Lung (tissue), 11 donors: ENCODE measurements at regions not wholly inside any gene's neighbourhood (a gene's known extent, or its start where the extent isn't known, plus 50 kb on each side); places are given as distances from the start of the nearest gene placed in this dataset.
A peak's percentile ranks its signal among the peaks of the same experiment; 100 is the strongest.

Source experiments
- ATAC-seq: fragments of 200-7000 bp; cut with Tn5 transposase; one replicate; pipeline ENCODE4 v1.9.1; 2020; ENCODE audit warnings: moderate number of reproducible peaks; ENCODE audit not compliant: insufficient read depth, low FRiP score
- DNase-seq, 3 donors: peaks; one replicate each; pipeline ENCODE4 v3.0.0-alpha.2; 2013 to 2017
- H3K27ac ChIP-seq, 2 donors: one replicate each; pipeline ENCODE4 v1.5.1; 2013; ENCODE audit warnings: mild to moderate bottlenecking in 2 of 2, moderate library complexity in 2 of 2, control low read depth in 1 of 2, inconsistent platforms in 1 of 2, low read depth in 1 of 2, low read length in 1 of 2
- H3K27me3 ChIP-seq, 3 donors: one replicate each; pipeline ENCODE4 v1.5.1; 2013; ENCODE audit warnings: low read length in 2 of 3; ENCODE audit not compliant: control insufficient read depth in 3 of 3, insufficient read depth in 3 of 3
- H3K36me3 ChIP-seq, 4 donors: one replicate each; pipeline ENCODE4 v1.5.1; 2013; ENCODE audit warnings: low read length in 4 of 4, mild to moderate bottlenecking in 1 of 4, moderate library complexity in 1 of 4; ENCODE audit not compliant: control insufficient read depth in 4 of 4, insufficient read depth in 4 of 4
- H3K4me1 ChIP-seq, 5 donors: one replicate each; pipeline ENCODE4 v1.5.1; 2013; ENCODE audit warnings: low read length in 5 of 5, mild to moderate bottlenecking in 2 of 5, moderate library complexity in 1 of 5; ENCODE audit not compliant: control insufficient read depth in 5 of 5, insufficient read depth in 5 of 5
- H3K4me3 ChIP-seq: one replicate; pipeline ENCODE4 v1.5.1; 2013; ENCODE audit warnings: mild to moderate bottlenecking, control low read depth, moderate library complexity
- H3K9ac ChIP-seq, 2 donors: one replicate each; pipeline ENCODE4 v1.5.1; 2013; ENCODE audit warnings: low read length in 2 of 2, control low read depth in 1 of 2; ENCODE audit not compliant: insufficient read depth in 1 of 2
- H3K9me3 ChIP-seq, 4 donors: one replicate each; pipeline ENCODE4 v1.5.1; 2013; ENCODE audit warnings: low read length in 3 of 4, mild to moderate bottlenecking in 1 of 4, moderate library complexity in 1 of 4; ENCODE audit not compliant: control insufficient read depth in 4 of 4, insufficient read depth in 3 of 4
- WGBS, 2 donors: extraction: QIAGEN DNeasy Blood & Tissue Kit; methylation state at CpG; one replicate each; pipeline ENCODE4 v1.1.7; 2013; 5-methylcytosine and 5-hydroxymethylcytosine counted together
- TF ChIP-seq, protein P1 (sequence below): IDR thresholded peaks from 2 replicates; pipeline ENCODE4 v1.5.1; 2012; ENCODE audit warnings: mild to moderate bottlenecking; ENCODE audit errors: control extremely low read depth, extremely low read depth
- donor health status: control.
- donor health status: control.
- donor health status: Bipolar disorder and iron deficiency.
- donor health status: healthy.
- donor health status: DM: yes; HTN: yes; CAD: no.

DNA sequence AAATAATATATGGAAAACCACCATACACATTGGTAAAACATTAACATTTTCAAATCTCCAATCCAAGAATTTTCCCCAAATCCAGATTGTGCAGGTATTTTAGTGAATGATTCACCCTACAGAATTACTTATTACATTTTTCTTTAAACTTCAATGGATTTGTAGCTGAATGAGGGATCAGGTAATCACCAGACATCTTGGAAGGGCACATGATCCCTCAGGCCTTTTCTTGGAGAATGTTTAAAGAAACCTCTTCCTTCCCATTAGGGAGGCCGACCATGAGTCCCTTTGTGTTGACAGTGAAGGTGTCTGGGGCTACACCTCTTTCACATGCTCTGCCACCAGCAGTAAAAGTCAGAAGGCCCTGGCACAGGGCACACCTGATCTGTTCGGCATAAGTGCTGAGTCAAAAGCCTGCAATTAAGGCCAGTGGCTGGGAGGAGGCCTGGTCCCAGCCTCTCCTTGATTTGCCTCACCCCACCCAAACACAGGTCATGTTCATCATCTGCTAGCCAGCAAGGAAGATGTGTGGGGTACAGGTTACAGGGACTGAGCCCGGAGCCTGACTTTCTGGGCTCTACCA is 207.7 kb downstream of the SNX10 start:
- TF ChIP-seq, protein P1, sequence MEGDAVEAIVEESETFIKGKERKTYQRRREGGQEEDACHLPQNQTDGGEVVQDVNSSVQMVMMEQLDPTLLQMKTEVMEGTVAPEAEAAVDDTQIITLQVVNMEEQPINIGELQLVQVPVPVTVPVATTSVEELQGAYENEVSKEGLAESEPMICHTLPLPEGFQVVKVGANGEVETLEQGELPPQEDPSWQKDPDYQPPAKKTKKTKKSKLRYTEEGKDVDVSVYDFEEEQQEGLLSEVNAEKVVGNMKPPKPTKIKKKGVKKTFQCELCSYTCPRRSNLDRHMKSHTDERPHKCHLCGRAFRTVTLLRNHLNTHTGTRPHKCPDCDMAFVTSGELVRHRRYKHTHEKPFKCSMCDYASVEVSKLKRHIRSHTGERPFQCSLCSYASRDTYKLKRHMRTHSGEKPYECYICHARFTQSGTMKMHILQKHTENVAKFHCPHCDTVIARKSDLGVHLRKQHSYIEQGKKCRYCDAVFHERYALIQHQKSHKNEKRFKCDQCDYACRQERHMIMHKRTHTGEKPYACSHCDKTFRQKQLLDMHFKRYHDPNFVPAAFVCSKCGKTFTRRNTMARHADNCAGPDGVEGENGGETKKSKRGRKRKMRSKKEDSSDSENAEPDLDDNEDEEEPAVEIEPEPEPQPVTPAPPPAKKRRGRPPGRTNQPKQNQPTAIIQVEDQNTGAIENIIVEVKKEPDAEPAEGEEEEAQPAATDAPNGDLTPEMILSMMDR, result no peak
- 86 to 94% methylated on average over 3 of the region's 3 CpGs for WGBS, 2 donors
- H3K27ac ChIP-seq, result no peak overlapping the region
- no peak for DNase-seq
- H3K4me1 ChIP-seq, result peaks cover 0 to 4% (median 0%) of the 10 kb centered on the region in 5 donors
- no peak overlapping the region for H3K4me3 ChIP-seq
- no peaks in the 10 kb centered on the region for H3K27me3 ChIP-seq
- H3K36me3 ChIP-seq, result no peaks in the 10 kb centered on the region
- no peak overlapping the region for H3K9ac ChIP-seq
- H3K9me3 ChIP-seq, result no peaks in the 10 kb centered on the region
- ATAC-seq, result no peak

DNA sequence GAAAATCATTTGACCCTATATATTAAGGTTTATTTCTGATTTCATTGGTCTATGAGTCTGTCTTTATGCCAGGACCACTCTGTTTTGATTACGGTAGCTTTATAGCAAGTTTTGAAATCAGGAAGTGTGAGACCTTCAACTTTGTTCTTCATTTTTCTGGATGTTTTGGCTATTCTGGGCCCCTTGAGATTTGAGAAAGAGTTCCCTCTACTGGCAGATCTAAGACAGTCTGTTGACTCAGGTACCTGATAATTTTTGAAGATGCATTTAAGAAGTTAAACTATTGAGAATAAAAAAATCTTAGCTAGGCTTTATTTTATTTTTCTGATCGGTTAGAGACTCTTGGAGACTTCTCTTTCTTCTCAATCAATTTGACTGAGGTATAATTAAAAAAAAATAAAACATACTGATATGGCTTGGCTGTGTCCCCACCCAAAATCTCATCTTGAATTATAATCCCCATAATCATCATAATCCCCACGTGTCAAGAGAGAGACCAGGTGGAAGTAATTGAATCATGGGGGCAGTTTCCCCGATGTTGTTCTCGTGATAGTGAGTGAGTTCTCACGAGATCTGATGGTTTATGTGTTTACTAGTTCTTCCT is 209.2 kb downstream of the SNX10 start:
- DNase-seq, result no peak
- Histone ChIP-seq H3K27ac (no peak overlapping the region), H3K4me3 (no peak overlapping the region), H3K9ac (no peak overlapping the region), H3K9me3 (no peaks in the 10 kb centered on the region), H3K36me3 (no peaks in the 10 kb centered on the region), H3K4me1 (peaks cover 0 to 4% (median 0%) of the 10 kb centered on the region in 5 donors), H3K27me3 (no peaks in the 10 kb centered on the region)
- TF ChIP-seq, protein P1, result peak; percentile 3
- no peak for ATAC-seq
- 70 to 77% methylated on average over 6 of the region's 6 CpGs for WGBS, 2 donors

DNA sequence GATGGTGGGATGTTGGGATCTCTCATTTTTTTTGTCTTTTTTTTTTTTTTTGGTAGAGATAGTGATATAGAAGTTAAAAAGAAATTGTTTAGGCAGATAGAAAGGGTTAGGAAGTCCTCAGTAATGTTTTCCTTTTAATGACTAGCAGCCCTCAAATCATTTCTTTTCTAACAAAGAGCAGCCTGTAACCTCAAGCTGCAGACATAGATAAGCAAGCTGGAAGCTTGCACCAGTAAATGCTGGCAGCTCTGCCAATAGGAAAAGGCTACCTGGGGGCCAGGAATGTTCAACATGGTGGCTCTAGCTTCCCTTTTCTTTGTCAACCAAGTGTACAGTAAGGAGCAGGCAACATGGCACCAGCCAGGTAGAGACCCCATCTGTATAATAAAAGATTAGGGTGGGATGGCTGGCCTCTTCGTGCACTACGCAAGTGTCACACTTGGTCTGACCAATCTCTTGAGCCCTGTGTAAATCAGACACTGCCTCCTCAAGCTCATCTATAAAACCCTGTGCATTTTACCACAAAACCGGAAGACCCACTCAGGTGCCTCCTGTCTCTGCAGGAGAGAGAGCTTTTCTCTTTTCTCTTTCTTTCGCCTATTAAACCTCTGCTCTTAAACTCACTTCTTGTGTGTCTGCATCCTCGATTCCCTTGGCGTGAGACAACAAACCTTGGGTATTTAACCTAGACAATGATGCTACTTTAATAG is 212.9 kb downstream of the SNX10 start:
- Histone ChIP-seq H3K9ac (no peak overlapping the region), H3K27me3 (no peaks in the 10 kb centered on the region), H3K4me1 (peaks cover 0 to 8% (median 0%) of the 10 kb centered on the region in 5 donors), H3K27ac (no peak overlapping the region), H3K36me3 (no peaks in the 10 kb centered on the region), H3K4me3 (no peak overlapping the region), H3K9me3 (no peaks in the 10 kb centered on the region)
- 84 to 92% methylated on average over 6 of the region's 6 CpGs for WGBS, 2 donors
- TF ChIP-seq, protein P1, result no peak
- DNase-seq (no peak), ATAC-seq (no peak)
